Neural cell (in vitro differentiated cells): ENCODE measurements at regions not wholly inside any gene's neighbourhood (a gene's known extent, or its start where the extent isn't known, plus 50 kb on each side); places are given as distances from the start of the nearest gene placed in this dataset.

Source experiments
- CTCF ChIP-seq: fragments of 450-650 bp; IDR thresholded peaks from 2 replicates; pipeline ENCODE4 v1.5.1; 2014; ENCODE audit warnings: antibody characterized with exemption, mild to moderate bottlenecking, moderate library complexity; ENCODE audit not compliant: poor library complexity, severe bottlenecking
- EP300 ChIP-seq: fragments of 450-650 bp; conservative IDR thresholded peaks from 2 replicates; pipeline ENCODE4 v1.6.1; 2014; ENCODE audit warnings: antibody characterized with exemption, mild to moderate bottlenecking, moderate library complexity; ENCODE audit not compliant: poor library complexity, severe bottlenecking
- EZH2 ChIP-seq: fragments of 200-600, 300-800 bp; shearing (Covaris generic), sonication (generic); IDR thresholded peaks from 2 replicates; pipeline ENCODE4 v1.6.1; 2014; ENCODE audit warnings: antibody characterized with exemption, low read length, borderline replicate concordance, mild to moderate bottlenecking; ENCODE audit not compliant: insufficient read depth, poor library complexity, severe bottlenecking
- MXI1 ChIP-seq: fragments of 450-650 bp; conservative IDR thresholded peaks from 2 replicates; pipeline ENCODE4 v1.6.1; 2014; ENCODE audit warnings: antibody characterized with exemption, mild to moderate bottlenecking; ENCODE audit not compliant: poor library complexity, severe bottlenecking
- POLR2AphosphoS5 ChIP-seq: IDR thresholded peaks from 2 replicates; pipeline ENCODE4 v1.6.1; 2012
- RAD21 ChIP-seq: fragments of 450-650 bp; conservative IDR thresholded peaks from 2 replicates; pipeline ENCODE4 v1.6.1; 2014; ENCODE audit warnings: antibody characterized with exemption, mild to moderate bottlenecking, moderate library complexity
- REST ChIP-seq: IDR thresholded peaks from 2 replicates; pipeline ENCODE4 v1.6.1; 2012; ENCODE audit warnings: borderline replicate concordance
- SMC3 ChIP-seq: fragments of 450-650 bp; conservative IDR thresholded peaks from 2 replicates; pipeline ENCODE4 v1.6.1; 2014; ENCODE audit warnings: antibody characterized with exemption, mild to moderate bottlenecking, moderate library complexity; ENCODE audit not compliant: poor library complexity
- TAF1 ChIP-seq: IDR thresholded peaks from 2 replicates; pipeline ENCODE4 v1.6.1; 2012; ENCODE audit warnings: low read depth

- TF ChIP-seq CTCF (no peak), RAD21 (no peak), SMC3 (no peak), MXI1 (no peak), REST (peak; percentile 72), POLR2AphosphoS5 (peak; percentile 96), EZH2 (no peak), EP300 (peak; percentile 86), TAF1 (no peak)
Measured at GRCh38 chr7:34240417-34240816, 335.1 kb downstream of the BMPER start.
